ENCODE measurements at regions not wholly inside any gene's neighbourhood (a gene's known extent, or its start where the extent isn't known, plus 50 kb on each side); places are given as distances from the start of the nearest gene placed in this dataset.

GRCh38 chr11:70779433-70780245 is 381.3 kb downstream of the CTTN start:
- no peak for TF ChIP-seq REST (IDR thresholded peaks at IDR 0.05; ENCODE audit: low read depth)

DNA sequence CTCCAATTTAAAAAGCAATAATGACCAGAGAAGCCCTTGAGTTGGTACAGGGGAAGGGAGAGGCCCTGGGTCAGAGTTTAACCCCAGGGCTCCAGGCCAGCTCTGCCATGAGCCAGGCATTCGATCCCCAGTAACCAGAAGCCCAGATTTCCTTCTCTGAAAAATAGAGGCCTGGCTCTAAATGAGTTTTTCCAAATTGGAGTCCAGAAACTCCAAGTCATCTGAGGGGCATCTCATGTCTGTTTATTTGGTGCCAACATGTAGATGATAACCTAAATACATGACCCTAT is 381.9 kb downstream of the CTTN start:
- no peak for TF ChIP-seq TCF12 (IDR thresholded peaks at IDR 0.05; ENCODE audit: low read depth)
- no peak for TF ChIP-seq YY1 (IDR thresholded peaks at IDR 0.05; ENCODE audit: low read depth)
- no peak for TF ChIP-seq RAD21 (IDR thresholded peaks at IDR 0.05; ENCODE audit: low read depth)
- no peak for TF ChIP-seq CEBPB (IDR thresholded peaks at IDR 0.05)
- no peak for TF ChIP-seq EGR1 (IDR thresholded peaks at IDR 0.05)
- no peak for TF ChIP-seq TEAD4 (IDR thresholded peaks at IDR 0.05)
- TF ChIP-seq TAF1 (IDR thresholded peaks at IDR 0.05; ENCODE audit: low read depth), result no peak

GRCh38 chr11:70782401-70782913 is 384.1 kb downstream of the CTTN start:
- TF ChIP-seq MAX (IDR thresholded peaks at IDR 0.05) (no peak), USF1 (IDR thresholded peaks at IDR 0.05) (no peak), TCF12 (IDR thresholded peaks at IDR 0.05; ENCODE audit: low read depth) (no peak)

GRCh38 chr11:70783356-70783755 is 385.0 kb downstream of the CTTN start:
- TF ChIP-seq USF1 (IDR thresholded peaks at IDR 0.05) (no peak), EP300 (IDR thresholded peaks at IDR 0.05; ENCODE audit: borderline replicate concordance) (no peak), CREB1 (IDR thresholded peaks at IDR 0.05; ENCODE audit: low read depth) (no peak), TCF12 (IDR thresholded peaks at IDR 0.05; ENCODE audit: low read depth) (no peak)

GRCh38 chr11:70783821-70784220 is 385.5 kb downstream of the CTTN start:
- TF ChIP-seq CEBPB (IDR thresholded peaks at IDR 0.05), result no peak
- TF ChIP-seq FOXM1 (IDR thresholded peaks at IDR 0.05; ENCODE audit: borderline replicate concordance, low read depth), result no peak
- no peak for TF ChIP-seq RAD21 (IDR thresholded peaks at IDR 0.05; ENCODE audit: low read depth)
- no peak for TF ChIP-seq CREB1 (IDR thresholded peaks at IDR 0.05; ENCODE audit: low read depth)
- TF ChIP-seq YY1 (IDR thresholded peaks at IDR 0.05; ENCODE audit: low read depth), result no peak
- no peak for TF ChIP-seq TAF1 (IDR thresholded peaks at IDR 0.05; ENCODE audit: low read depth)
- TF ChIP-seq NFIC (IDR thresholded peaks at IDR 0.05), result no peak
- no peak for TF ChIP-seq REST (IDR thresholded peaks at IDR 0.05; ENCODE audit: low read depth)
- no peak for TF ChIP-seq ZBTB7A (IDR thresholded peaks at IDR 0.05; ENCODE audit: low read depth)
- no peak for TF ChIP-seq EP300 (IDR thresholded peaks at IDR 0.05; ENCODE audit: borderline replicate concordance)
- TF ChIP-seq EGR1 (IDR thresholded peaks at IDR 0.05), result no peak
- no peak for TF ChIP-seq TEAD4 (IDR thresholded peaks at IDR 0.05)
- TF ChIP-seq MAX (IDR thresholded peaks at IDR 0.05), result no peak

- no peak for TF ChIP-seq MAX (IDR thresholded peaks at IDR 0.05)
- TF ChIP-seq NFIC (IDR thresholded peaks at IDR 0.05), result no peak
- TF ChIP-seq REST (IDR thresholded peaks at IDR 0.05; ENCODE audit: low read depth), result no peak
- no peak for TF ChIP-seq TEAD4 (IDR thresholded peaks at IDR 0.05)
- TF ChIP-seq ZBTB7A (IDR thresholded peaks at IDR 0.05; ENCODE audit: low read depth), result no peak
- no peak for TF ChIP-seq RAD21 (IDR thresholded peaks at IDR 0.05; ENCODE audit: low read depth)
- no peak for TF ChIP-seq EP300 (IDR thresholded peaks at IDR 0.05; ENCODE audit: borderline replicate concordance)
- no peak for TF ChIP-seq YY1 (IDR thresholded peaks at IDR 0.05; ENCODE audit: low read depth)
- no peak for TF ChIP-seq TCF12 (IDR thresholded peaks at IDR 0.05; ENCODE audit: low read depth)
- TF ChIP-seq CREB1 (IDR thresholded peaks at IDR 0.05; ENCODE audit: low read depth), result no peak
- TF ChIP-seq TAF1 (IDR thresholded peaks at IDR 0.05; ENCODE audit: low read depth), result no peak
Measured at GRCh38 chr11:70785372-70785771, 387.0 kb downstream of the CTTN start.
